NT2/D1 (cell line): ENCODE measurements at regions not wholly inside any gene's neighbourhood (a gene's known extent, or its start where the extent isn't known, plus 50 kb on each side); places are given as distances from the start of the nearest gene placed in this dataset.

Experiments
- DNase-seq: peaks from one replicate; pipeline ENCODE4 v3.0.0-alpha.2; 2011; ENCODE audit warnings: low read depth, low spot score
- H3K27me3 ChIP-seq: 2 replicates; pipeline ENCODE4 v1.6.0; 2011; ENCODE audit warnings: mild to moderate bottlenecking; ENCODE audit not compliant: insufficient read length, insufficient read depth
- H3K36me3 ChIP-seq: 2 replicates; pipeline ENCODE4 v1.6.1; 2011; ENCODE audit warnings: mild to moderate bottlenecking, low read length, mixed read lengths; ENCODE audit not compliant: insufficient read depth, insufficient read length
- H3K4me1 ChIP-seq: 2 replicates; pipeline ENCODE4 v1.5.1; 2011; ENCODE audit not compliant: insufficient read depth, insufficient read length
- H3K4me3 ChIP-seq: 2 replicates; pipeline ENCODE4 v1.5.1; 2011; ENCODE audit warnings: low read depth; ENCODE audit not compliant: insufficient read length
- H3K9ac ChIP-seq: 2 replicates; pipeline ENCODE4 v1.6.0; 2011; ENCODE audit warnings: low read depth; ENCODE audit not compliant: insufficient read length
- H3K9me3 ChIP-seq: 2 replicates; pipeline ENCODE4 v1.5.1; 2011; ENCODE audit warnings: mild to moderate bottlenecking, low read length; ENCODE audit not compliant: insufficient read depth
- SUZ12 ChIP-seq: IDR thresholded peaks from 2 replicates; pipeline ENCODE4 v1.6.1; 2011; ENCODE audit not compliant: insufficient read length, insufficient read depth; ENCODE audit errors: extremely low read depth
- YY1 ChIP-seq: IDR thresholded peaks from 2 replicates; pipeline ENCODE4 v1.6.1; 2011; ENCODE audit not compliant: insufficient read length, insufficient read depth
- ZNF274 ChIP-seq: IDR thresholded peaks from 2 replicates; pipeline ENCODE4 v1.6.1; 2011; ENCODE audit warnings: mild to moderate bottlenecking, low read depth, low read length

DNA sequence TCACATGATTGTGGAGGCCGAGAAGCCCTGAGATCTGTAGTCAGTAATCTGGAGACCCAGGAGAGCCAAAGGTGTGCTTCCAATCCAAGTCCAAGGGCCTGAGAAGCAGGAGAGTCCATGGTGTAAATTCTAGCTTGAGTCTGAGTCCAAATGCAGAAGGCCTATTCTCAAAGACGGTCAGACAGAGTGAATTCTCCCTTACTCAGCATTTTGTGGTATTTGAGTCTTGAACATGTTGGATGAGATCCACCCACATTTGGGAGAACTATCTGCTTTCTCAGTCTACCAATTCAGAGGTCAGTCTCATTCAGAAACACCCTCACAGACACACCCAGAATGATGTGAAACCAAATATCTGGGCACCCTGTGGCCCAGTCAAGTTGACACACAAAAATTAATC is 128.8 kb upstream of the PTCH1 start:
- H3K9me3 ChIP-seq: peaks cover 7% of the 10 kb centered on the region; the same call in 1 of the 2 replicates
- H3K9ac ChIP-seq: no peak overlapping the region
- no peaks in the 10 kb centered on the region for H3K27me3 ChIP-seq
- DNase-seq: no peak
- H3K4me1 ChIP-seq: no peaks in the 10 kb centered on the region
- no peaks in the 10 kb centered on the region for H3K36me3 ChIP-seq
- TF ChIP-seq SUZ12: no peak
- TF ChIP-seq YY1: no peak
- TF ChIP-seq ZNF274: no peak
- H3K4me3 ChIP-seq: no peak overlapping the region

- no peak overlapping the region for H3K9ac ChIP-seq
Measured at GRCh38 chr9:95644377-95644776, 127.6 kb upstream of the PTCH1 start.

GRCh38 chr9:95643619-95644018 is 126.8 kb upstream of the PTCH1 start:
- H3K4me3 ChIP-seq: no peak overlapping the region
- peaks cover 7% of the 10 kb centered on the region; the same call in 1 of the 2 replicates for H3K9me3 ChIP-seq
- DNase-seq: no peak
- H3K27me3 ChIP-seq: no peaks in the 10 kb centered on the region
- no peaks in the 10 kb centered on the region for H3K4me1 ChIP-seq
- no peak for TF ChIP-seq SUZ12
- TF ChIP-seq ZNF274: no peak
- no peak for TF ChIP-seq YY1
- no peak overlapping the region for H3K9ac ChIP-seq
- H3K36me3 ChIP-seq: no peaks in the 10 kb centered on the region

More at GRCh38 chr9:95644377-95644776, 127.6 kb upstream of the PTCH1 start:
- DNase-seq: no peak
- Histone ChIP-seq H3K36me3 (no peaks in the 10 kb centered on the region), H3K4me1 (no peaks in the 10 kb centered on the region), H3K9me3 (peaks cover 7% of the 10 kb centered on the region; the same call in 1 of the 2 replicates), H3K27me3 (no peaks in the 10 kb centered on the region), H3K4me3 (no peak overlapping the region)
- no peak for TF ChIP-seq ZNF274
- no peak for TF ChIP-seq YY1
- TF ChIP-seq SUZ12: no peak

GRCh38 chr9:95642189-95642588 is 125.4 kb upstream of the PTCH1 start:
- Histone ChIP-seq H3K4me1 (no peaks in the 10 kb centered on the region), H3K9ac (no peak overlapping the region), H3K27me3 (no peaks in the 10 kb centered on the region), H3K4me3 (no peak overlapping the region), H3K9me3 (peaks cover 7% of the 10 kb centered on the region; the same call in 1 of the 2 replicates), H3K36me3 (no peaks in the 10 kb centered on the region)
- no peak for DNase-seq
- no peak for TF ChIP-seq YY1
- no peak for TF ChIP-seq ZNF274
- no peak for TF ChIP-seq SUZ12

DNA sequence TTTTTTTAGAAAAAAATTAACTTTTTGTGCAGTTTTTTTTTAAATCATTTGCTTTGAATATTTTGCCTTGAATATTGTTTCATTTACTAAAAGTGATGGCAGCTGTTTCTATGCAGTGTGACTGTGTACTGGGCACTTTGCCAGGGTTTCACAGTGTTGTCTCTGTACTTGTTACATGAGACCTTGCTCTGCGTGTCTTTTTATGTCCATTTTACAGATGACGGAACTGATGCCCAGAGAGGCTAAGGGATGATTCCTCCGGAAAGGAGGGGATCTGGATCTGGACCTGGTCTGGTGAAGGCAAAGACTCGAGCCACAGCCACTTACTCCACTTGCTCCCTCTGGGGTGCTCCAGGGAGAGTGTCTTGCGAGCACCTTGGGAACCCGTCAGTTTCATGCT is 124.8 kb upstream of the PTCH1 start:
- Histone ChIP-seq H3K4me3 (no peak overlapping the region), H3K9me3 (peaks cover 7% of the 10 kb centered on the region; the same call in 1 of the 2 replicates), H3K4me1 (no peaks in the 10 kb centered on the region), H3K27me3 (no peaks in the 10 kb centered on the region), H3K36me3 (no peaks in the 10 kb centered on the region), H3K9ac (no peak overlapping the region)
- TF ChIP-seq SUZ12: no peak
- TF ChIP-seq YY1: no peak
- TF ChIP-seq ZNF274: no peak
- DNase-seq: no peak

DNA sequence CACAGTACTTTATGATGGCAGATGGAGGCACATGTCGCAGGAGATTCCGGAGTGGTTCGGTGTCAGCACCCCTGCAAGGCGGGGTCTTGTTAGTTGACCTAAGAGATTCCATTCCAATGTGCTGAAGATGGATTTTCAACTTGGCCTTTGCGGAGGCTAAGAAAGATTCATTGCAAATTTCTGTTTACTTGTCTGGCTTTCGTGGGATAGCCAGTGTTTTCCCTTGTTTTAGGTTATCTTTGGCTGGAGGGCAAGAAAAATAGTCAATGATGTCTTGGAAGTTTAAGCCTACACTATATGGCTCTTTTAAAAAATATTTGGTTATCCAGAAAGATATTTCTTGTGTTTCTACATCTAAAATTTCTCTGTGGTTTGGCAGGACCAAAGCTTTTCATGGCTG is 123.6 kb upstream of the PTCH1 start:
- Histone ChIP-seq H3K9me3 (no peaks in the 10 kb centered on the region), H3K36me3 (no peaks in the 10 kb centered on the region), H3K9ac (no peak overlapping the region), H3K4me3 (no peak overlapping the region), H3K4me1 (no peaks in the 10 kb centered on the region), H3K27me3 (no peaks in the 10 kb centered on the region)
- no peak for DNase-seq
- TF ChIP-seq ZNF274 (no peak), SUZ12 (no peak), YY1 (no peak)

GRCh38 chr9:95635986-95636671 is 119.4 kb upstream of the PTCH1 start:
- H3K9ac ChIP-seq: no peak overlapping the region
- no peaks in the 10 kb centered on the region for H3K27me3 ChIP-seq
- no peaks in the 10 kb centered on the region for H3K36me3 ChIP-seq
- TF ChIP-seq SUZ12 (no peak), ZNF274 (no peak), YY1 (no peak)
- H3K4me1 ChIP-seq: no peaks in the 10 kb centered on the region
- DNase-seq: no peak
- no peaks in the 10 kb centered on the region for H3K9me3 ChIP-seq
- no peak overlapping the region for H3K4me3 ChIP-seq
